ENCODE measurements at regions not wholly inside any gene's neighbourhood (a gene's known extent, or its start where the extent isn't known, plus 50 kb on each side); places are given as distances from the start of the nearest gene placed in this dataset.

- no peaks in the 10 kb centered on the region for H3K27me3 ChIP-seq (ENCODE audit: control insufficient read depth in 2 of 2, insufficient read depth in 2 of 2, low read length in 2 of 2)
- POLR2A ChIA-PET, result no interaction called here
Observed at GRCh38 chr18:76161983-76162382, 333.1 kb downstream of the ZNF516 start.

GRCh38 chr18:76153691-76154090 is 341.4 kb downstream of the ZNF516 start:
- DNase-seq (ENCODE audit: extremely low read depth in 1 of 4, low spot score in 3 of 4) (no peak), ATAC-seq (no peak), FAIRE-seq (no peak)
- Histone ChIP-seq H3K9me3 (replicated peaks; ENCODE audit: control insufficient read depth, insufficient read depth, low read depth, low read length) (no peaks in the 10 kb centered on the region), H2AFZ (ENCODE audit: low read depth, low read length) (no peak overlapping the region), H3K79me2 (ENCODE audit: control insufficient read depth, insufficient read depth, low read length) (no peaks in the 10 kb centered on the region), H3K27me3 (ENCODE audit: control insufficient read depth in 2 of 2, insufficient read depth in 2 of 2, low read length in 2 of 2) (peaks cover 0 to 7% of the 10 kb centered on the region in 2 experiments; a peak in 1 of 5 replicates), H3K36me3 (ENCODE audit: control insufficient read depth, insufficient read depth, low read length) (no peaks in the 10 kb centered on the region), H3K9ac (ENCODE audit: insufficient read depth in 1 of 2, low read depth in 2 of 2, low read length in 2 of 2) (no peak overlapping the region), H3K9me1 (ENCODE audit: control insufficient read depth, insufficient read depth, low read length) (no peaks in the 10 kb centered on the region), H3K4me1 (replicated peaks in 1 of 2; ENCODE audit: control insufficient read depth in 2 of 2, insufficient read depth in 2 of 2, low read length in 2 of 2) (no peaks in the 10 kb centered on the region), H3K4me3 (no peak overlapping the region), H3K27ac (ENCODE audit: extremely low read depth, low read depth, low read length) (no peak overlapping the region), H3K4me2 (ENCODE audit: insufficient read depth, low read length) (no peak overlapping the region), H4K20me1 (replicated peaks; ENCODE audit: control insufficient read depth, insufficient read depth, low read length) (no peaks in the 10 kb centered on the region)
- in situ Hi-C loops (cut with MboI) (no loop called here), intact Hi-C loops (cut with micrococcal nuclease) (no loop called here)
- ChIA-PET POLR2A (no interaction called here), CTCF (ENCODE audit: low intra/inter-chr PET ratio) (no interaction called here)
- BruUV-seq (replicated peaks), result no TSS peak
- under 1% methylated on average over 12 of the region's 17 CpGs for WGBS (ENCODE audit: insufficient coverage, low coverage, missing lambda C conversion rate)
- TF ChIP-seq, protein P1, sequence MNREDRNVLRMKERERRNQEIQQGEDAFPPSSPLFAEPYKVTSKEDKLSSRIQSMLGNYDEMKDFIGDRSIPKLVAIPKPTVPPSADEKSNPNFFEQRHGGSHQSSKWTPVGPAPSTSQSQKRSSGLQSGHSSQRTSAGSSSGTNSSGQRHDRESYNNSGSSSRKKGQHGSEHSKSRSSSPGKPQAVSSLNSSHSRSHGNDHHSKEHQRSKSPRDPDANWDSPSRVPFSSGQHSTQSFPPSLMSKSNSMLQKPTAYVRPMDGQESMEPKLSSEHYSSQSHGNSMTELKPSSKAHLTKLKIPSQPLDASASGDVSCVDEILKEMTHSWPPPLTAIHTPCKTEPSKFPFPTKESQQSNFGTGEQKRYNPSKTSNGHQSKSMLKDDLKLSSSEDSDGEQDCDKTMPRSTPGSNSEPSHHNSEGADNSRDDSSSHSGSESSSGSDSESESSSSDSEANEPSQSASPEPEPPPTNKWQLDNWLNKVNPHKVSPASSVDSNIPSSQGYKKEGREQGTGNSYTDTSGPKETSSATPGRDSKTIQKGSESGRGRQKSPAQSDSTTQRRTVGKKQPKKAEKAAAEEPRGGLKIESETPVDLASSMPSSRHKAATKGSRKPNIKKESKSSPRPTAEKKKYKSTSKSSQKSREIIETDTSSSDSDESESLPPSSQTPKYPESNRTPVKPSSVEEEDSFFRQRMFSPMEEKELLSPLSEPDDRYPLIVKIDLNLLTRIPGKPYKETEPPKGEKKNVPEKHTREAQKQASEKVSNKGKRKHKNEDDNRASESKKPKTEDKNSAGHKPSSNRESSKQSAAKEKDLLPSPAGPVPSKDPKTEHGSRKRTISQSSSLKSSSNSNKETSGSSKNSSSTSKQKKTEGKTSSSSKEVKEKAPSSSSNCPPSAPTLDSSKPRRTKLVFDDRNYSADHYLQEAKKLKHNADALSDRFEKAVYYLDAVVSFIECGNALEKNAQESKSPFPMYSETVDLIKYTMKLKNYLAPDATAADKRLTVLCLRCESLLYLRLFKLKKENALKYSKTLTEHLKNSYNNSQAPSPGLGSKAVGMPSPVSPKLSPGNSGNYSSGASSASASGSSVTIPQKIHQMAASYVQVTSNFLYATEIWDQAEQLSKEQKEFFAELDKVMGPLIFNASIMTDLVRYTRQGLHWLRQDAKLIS (CRISPR knock-in tag; IDR thresholded peaks at IDR 0.05), result no peak
- no peak for TF ChIP-seq CHD2 (IDR thresholded peaks at IDR 0.05; ENCODE audit: low read depth, low read length)
- no peak for TF ChIP-seq TRIM24 (IDR thresholded peaks at IDR 0.05)
- TF ChIP-seq HDAC1 (IDR thresholded peaks at IDR 0.05), result no peak

More at GRCh38 chr18:76161983-76162382, 333.1 kb downstream of the ZNF516 start:
- DNase-seq (ENCODE audit: extremely low read depth in 1 of 4, low spot score in 3 of 4) (no peak), ATAC-seq (no peak), FAIRE-seq (no peak)
- in situ Hi-C loops (cut with MboI) (no loop called here), intact Hi-C loops (cut with micrococcal nuclease) (no loop called here)
- CTCF ChIA-PET (ENCODE audit: low intra/inter-chr PET ratio), result no interaction called here
- no peaks in the 10 kb centered on the region for H3K9me3 ChIP-seq (replicated peaks; ENCODE audit: control insufficient read depth, insufficient read depth, low read depth, low read length)
- H3K4me3 ChIP-seq, result no peak overlapping the region
- H3K9me1 ChIP-seq (ENCODE audit: control insufficient read depth, insufficient read depth, low read length), result no peaks in the 10 kb centered on the region
- H3K36me3 ChIP-seq (ENCODE audit: control insufficient read depth, insufficient read depth, low read length), result no peaks in the 10 kb centered on the region
- H3K27ac ChIP-seq (ENCODE audit: extremely low read depth, low read depth, low read length), result no peak overlapping the region
- H3K4me1 ChIP-seq (replicated peaks in 1 of 2; ENCODE audit: control insufficient read depth in 2 of 2, insufficient read depth in 2 of 2, low read length in 2 of 2), result no peaks in the 10 kb centered on the region
- H3K79me2 ChIP-seq (ENCODE audit: control insufficient read depth, insufficient read depth, low read length), result no peaks in the 10 kb centered on the region
- no TSS peak for BruUV-seq (replicated peaks)
- no peak overlapping the region for H3K9ac ChIP-seq (ENCODE audit: insufficient read depth in 1 of 2, low read depth in 2 of 2, low read length in 2 of 2)
- TF ChIP-seq NFYB (IDR thresholded peaks at IDR 0.05; ENCODE audit: extremely low read depth, insufficient read length) (no peak), MCM2 (IDR thresholded peaks at IDR 0.05; ENCODE audit: low read depth) (no peak), LCOR (CRISPR knock-in tag; IDR thresholded peaks at IDR 0.05) (no peak), BHLHE40 (IDR thresholded peaks at IDR 0.05; ENCODE audit: low read length) (no peak), STAT5B (CRISPR knock-in tag; IDR thresholded peaks at IDR 0.05) (no peak)
- TF ChIP-seq, protein P2, sequence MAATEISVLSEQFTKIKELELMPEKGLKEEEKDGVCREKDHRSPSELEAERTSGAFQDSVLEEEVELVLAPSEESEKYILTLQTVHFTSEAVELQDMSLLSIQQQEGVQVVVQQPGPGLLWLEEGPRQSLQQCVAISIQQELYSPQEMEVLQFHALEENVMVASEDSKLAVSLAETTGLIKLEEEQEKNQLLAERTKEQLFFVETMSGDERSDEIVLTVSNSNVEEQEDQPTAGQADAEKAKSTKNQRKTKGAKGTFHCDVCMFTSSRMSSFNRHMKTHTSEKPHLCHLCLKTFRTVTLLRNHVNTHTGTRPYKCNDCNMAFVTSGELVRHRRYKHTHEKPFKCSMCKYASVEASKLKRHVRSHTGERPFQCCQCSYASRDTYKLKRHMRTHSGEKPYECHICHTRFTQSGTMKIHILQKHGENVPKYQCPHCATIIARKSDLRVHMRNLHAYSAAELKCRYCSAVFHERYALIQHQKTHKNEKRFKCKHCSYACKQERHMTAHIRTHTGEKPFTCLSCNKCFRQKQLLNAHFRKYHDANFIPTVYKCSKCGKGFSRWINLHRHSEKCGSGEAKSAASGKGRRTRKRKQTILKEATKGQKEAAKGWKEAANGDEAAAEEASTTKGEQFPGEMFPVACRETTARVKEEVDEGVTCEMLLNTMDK (IDR thresholded peaks at IDR 0.05; ENCODE audit: borderline replicate concordance, insufficient read depth, low read depth, low read length, poor library complexity, severe bottlenecking), result no peak
- no peak overlapping the region for H2AFZ ChIP-seq (ENCODE audit: low read depth, low read length)
- no peaks in the 10 kb centered on the region for H4K20me1 ChIP-seq (replicated peaks; ENCODE audit: control insufficient read depth, insufficient read depth, low read length)
- no peak overlapping the region for H3K4me2 ChIP-seq (ENCODE audit: insufficient read depth, low read length)
- 0% methylated on average over 1 of the region's 1 CpG for WGBS (ENCODE audit: insufficient coverage, low coverage, missing lambda C conversion rate)

Measured in K562 (cell line).